ENCODE measurements at regions not wholly inside any gene's neighbourhood (a gene's known extent, or its start where the extent isn't known, plus 50 kb on each side); places are given as distances from the start of the nearest gene placed in this dataset.
"Not testable (repeated sequence)": the region's sequence is repeated elsewhere in the genome, so short reads cannot be mapped to it uniquely, and the experiment has no call there.

DNA sequence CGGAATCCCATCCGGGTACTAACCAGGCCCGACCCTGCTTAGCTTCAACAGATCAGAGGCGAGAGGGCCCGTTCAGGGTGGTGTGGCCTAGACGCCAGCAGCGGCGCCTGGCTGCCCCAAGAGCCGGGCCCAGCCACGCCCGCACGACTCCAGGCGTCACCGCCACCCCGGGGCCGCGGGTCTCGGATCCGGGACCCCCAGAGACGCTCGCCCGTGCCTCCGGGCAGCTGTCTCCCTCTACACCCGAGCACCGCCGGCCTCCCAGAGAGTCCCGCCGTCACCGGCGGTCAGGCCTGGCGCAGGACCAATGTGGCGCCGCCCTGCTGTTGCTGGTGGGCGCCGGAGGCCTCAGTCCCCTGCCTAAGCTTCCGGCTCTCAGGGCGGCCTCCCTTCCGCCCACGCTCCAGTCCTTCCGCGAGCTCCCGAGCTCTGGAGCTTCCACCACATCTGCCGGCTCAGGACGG lies 441.2 kb upstream of the DEFB115 start (continued):
- TF ChIP-seq CBX5 (IDR thresholded peaks at IDR 0.05; ENCODE audit: low read depth, low read length), result no peak

GRCh38 chr20:30821615-30822014 lies 435.8 kb upstream of the DEFB115 start:
- H3K27ac ChIP-seq (ENCODE audit: low read depth, low read length); H4K91ac ChIP-seq (replicated peaks; ENCODE audit: insufficient read length, low read length); H3K4me2 ChIP-seq (ENCODE audit: insufficient read depth in 1 of 2, low read depth in 2 of 2, low read length in 2 of 2); H3K23ac ChIP-seq (ENCODE audit: insufficient read length); FAIRE-seq; H3K27me3 ChIP-seq (replicated peaks in 1 of 4; ENCODE audit: control insufficient read depth in 3 of 4, extremely low read depth in 1 of 4, insufficient read depth in 3 of 4, low read length in 3 of 4); POLR2A ChIA-PET (ENCODE audit: partially characterized antibody); H3K56ac ChIP-seq (replicated peaks; ENCODE audit: insufficient read length, low read depth, low read length); H2AFZ ChIP-seq (ENCODE audit: low read length); H3K9ac ChIP-seq (replicated peaks in 1 of 4; ENCODE audit: extremely low read depth in 1 of 4, low read depth in 3 of 4, low read length in 3 of 4); H2BK120ac ChIP-seq (replicated peaks; ENCODE audit: low read depth, low read length); H3K18ac ChIP-seq (ENCODE audit: extremely low read depth, low read length); H3K14ac ChIP-seq (ENCODE audit: insufficient read length); H3K4me3 ChIP-seq (ENCODE audit: extremely low read depth in 1 of 4, insufficient read depth in 2 of 4, low read depth in 3 of 4, low read length in 4 of 4); H3K36me3 ChIP-seq (ENCODE audit: control insufficient read depth in 2 of 4, insufficient read depth in 4 of 4, low read length in 3 of 4); H4K5ac ChIP-seq (ENCODE audit: insufficient read length, low read depth, low read length); H2BK20ac ChIP-seq (ENCODE audit: low read length); H2BK15ac ChIP-seq (ENCODE audit: low read length); H3K4me1 ChIP-seq (replicated peaks in 1 of 4; ENCODE audit: control insufficient read depth in 3 of 4, insufficient read depth in 4 of 4, low read length in 3 of 4); H4K20me1 ChIP-seq (replicated peaks in 1 of 2; ENCODE audit: control insufficient read depth in 1 of 2, insufficient read depth in 2 of 2, low read length in 2 of 2); H3K79me1 ChIP-seq (ENCODE audit: low read depth, low read length); H4K8ac ChIP-seq (ENCODE audit: extremely low read depth, insufficient read depth, low read length); CTCF ChIA-PET (ENCODE audit: partially characterized antibody); H3K23me2 ChIP-seq (ENCODE audit: low read depth, low read length); H3K4ac ChIP-seq (replicated peaks; ENCODE audit: insufficient read length, low read depth, low read length); DNase-seq (ENCODE audit: low read depth in 1 of 2, low spot score in 2 of 2); H3K79me2 ChIP-seq (ENCODE audit: control insufficient read depth in 1 of 2, insufficient read depth in 2 of 2, low read length in 2 of 2); H2BK5ac ChIP-seq (ENCODE audit: low read depth, low read length); H2BK12ac ChIP-seq (ENCODE audit: low read depth, low read length); H2AK5ac ChIP-seq (ENCODE audit: low read depth, low read length): not testable (repeated sequence)
- WGBS, 2 experiments (ENCODE audit: extremely low coverage in 1 of 2, insufficient coverage in 1 of 2, insufficient read length in 1 of 2, insufficient replicate concordance in 2 of 2, low coverage in 1 of 2, low lambda C conversion rate in 2 of 2, missing lambda C conversion rate in 1 of 2), result 67% methylated on average over 1 of the region's 1 CpG; no CpG with 5 or more reads in 1 of the 2 experiments
- H3K9me3 ChIP-seq (ENCODE audit: insufficient read depth in 2 of 2, low read depth in 1 of 2, low read length in 1 of 2), result peaks cover 60 to 66% of the 10 kb centered on the region in 2 experiments

Measured in H1 (cell line).